MCF 10A (cell line): ENCODE measurements at regions not wholly inside any gene's neighbourhood (a gene's known extent, or its start where the extent isn't known, plus 50 kb on each side); places are given as distances from the start of the nearest gene placed in this dataset.

Experiments
- BruUV-seq: library from RNA; stranded (reverse); fragments of 400-500 nt; replicated peaks from 2 replicates; lab custom pipeline; 2021; lab: Mats Ljungman, UMichigan
- CTCF ChIA-PET: fragments of 300-600 bp; sonication (Branson Sonifier 250); formaldehyde crosslinking; extraction: SDS; loops from one replicate; lab custom pipeline; 2021; ENCODE audit warnings: antibody characterized with exemption, inconsistent platforms; lab: Yijun Ruan, JAX
- POLR2A ChIA-PET: fragments of 300-600, 350-650 bp; sonication (Branson Sonifier 250); formaldehyde crosslinking; extraction: SDS; loops from one replicate; lab custom pipeline; 2020; ENCODE audit warnings: antibody characterized with exemption, inconsistent platforms; lab: Yijun Ruan, JAX
- DNase-seq: peaks from one replicate; pipeline ENCODE4 v3.0.0-alpha.2; 2018; ENCODE audit not compliant: unreplicated experiment
- H3K27ac Mint-ChIP-seq: one replicate; pipeline ENCODE4 v1.8.0; 2022; ENCODE audit warnings: mild to moderate bottlenecking, low read depth, mixed read lengths; ENCODE audit not compliant: unreplicated experiment
- H3K27me3 Mint-ChIP-seq: one replicate; pipeline ENCODE4 v1.8.0; 2022; ENCODE audit warnings: mixed read lengths; ENCODE audit not compliant: insufficient read depth, unreplicated experiment
- H3K36me3 Mint-ChIP-seq: one replicate; pipeline ENCODE4 v1.8.0; 2022; ENCODE audit warnings: mild to moderate bottlenecking, moderate library complexity, mixed read lengths; ENCODE audit not compliant: insufficient read depth, unreplicated experiment
- H3K4me1 Mint-ChIP-seq: one replicate; pipeline ENCODE4 v1.8.0; 2022; ENCODE audit warnings: mixed read lengths; ENCODE audit not compliant: insufficient read depth, unreplicated experiment
- H3K4me3 Mint-ChIP-seq: one replicate; pipeline ENCODE4 v1.8.0; 2022; ENCODE audit warnings: mild to moderate bottlenecking, moderate library complexity, mixed read lengths; ENCODE audit not compliant: unreplicated experiment
- H3K9me3 Mint-ChIP-seq: one replicate; pipeline ENCODE4 v1.8.0; 2022; ENCODE audit warnings: mixed read lengths; ENCODE audit not compliant: unreplicated experiment
- intact Hi-C: fragments of 100-400 bp; cut with micrococcal nuclease; formaldehyde crosslinking; loops from 2 replicates; pipeline ENCODE4 v1.14.1; 2022
- TF ChIP-seq, protein P1 (sequence below): fragments of 200-600 bp; IDR thresholded peaks from one replicate; pipeline ENCODE4 v1.8.0; 2022; ENCODE audit warnings: antibody characterized with exemption, mild to moderate bottlenecking; ENCODE audit not compliant: unreplicated experiment

DNA sequence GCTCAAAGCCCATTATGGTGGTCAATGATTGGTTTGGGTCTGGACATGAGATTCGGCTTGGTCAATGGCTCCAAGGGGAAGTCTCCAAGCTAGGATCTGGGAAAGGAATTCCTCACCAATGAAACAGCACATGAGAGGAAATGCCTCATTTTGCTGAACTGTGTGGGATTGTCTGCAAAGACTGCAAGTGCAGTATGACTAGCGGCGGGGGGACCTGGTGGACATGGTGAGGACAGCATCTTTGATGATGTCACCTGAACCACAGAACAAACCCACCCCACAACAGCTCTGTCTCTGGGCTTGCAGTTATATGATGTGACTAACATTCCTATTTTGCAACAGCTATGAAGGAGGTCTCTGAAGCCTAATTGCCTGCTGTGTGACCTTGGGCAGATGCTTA is 50.6 kb upstream of the NKD1 start:
- Mint-ChIP-seq H3K4me3 (no peak overlapping the region), H3K4me1 (no peaks in the 10 kb centered on the region), H3K36me3 (no peaks in the 10 kb centered on the region), H3K27ac (no peak overlapping the region), H3K9me3 (no peaks in the 10 kb centered on the region), H3K27me3 (no peaks in the 10 kb centered on the region)
- ChIA-PET POLR2A (interaction anchor here (1.1 kb wide), 1 partner anchor 25 kb away, joined by 3 read pairs; no protein-coding TSS in a partner anchor), CTCF (no interaction called here)
- TF ChIP-seq, protein P1, sequence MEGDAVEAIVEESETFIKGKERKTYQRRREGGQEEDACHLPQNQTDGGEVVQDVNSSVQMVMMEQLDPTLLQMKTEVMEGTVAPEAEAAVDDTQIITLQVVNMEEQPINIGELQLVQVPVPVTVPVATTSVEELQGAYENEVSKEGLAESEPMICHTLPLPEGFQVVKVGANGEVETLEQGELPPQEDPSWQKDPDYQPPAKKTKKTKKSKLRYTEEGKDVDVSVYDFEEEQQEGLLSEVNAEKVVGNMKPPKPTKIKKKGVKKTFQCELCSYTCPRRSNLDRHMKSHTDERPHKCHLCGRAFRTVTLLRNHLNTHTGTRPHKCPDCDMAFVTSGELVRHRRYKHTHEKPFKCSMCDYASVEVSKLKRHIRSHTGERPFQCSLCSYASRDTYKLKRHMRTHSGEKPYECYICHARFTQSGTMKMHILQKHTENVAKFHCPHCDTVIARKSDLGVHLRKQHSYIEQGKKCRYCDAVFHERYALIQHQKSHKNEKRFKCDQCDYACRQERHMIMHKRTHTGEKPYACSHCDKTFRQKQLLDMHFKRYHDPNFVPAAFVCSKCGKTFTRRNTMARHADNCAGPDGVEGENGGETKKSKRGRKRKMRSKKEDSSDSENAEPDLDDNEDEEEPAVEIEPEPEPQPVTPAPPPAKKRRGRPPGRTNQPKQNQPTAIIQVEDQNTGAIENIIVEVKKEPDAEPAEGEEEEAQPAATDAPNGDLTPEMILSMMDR = no peak
- no peak for DNase-seq
- intact Hi-C loops = no loop called here
- BruUV-seq = no TSS peak

DNA sequence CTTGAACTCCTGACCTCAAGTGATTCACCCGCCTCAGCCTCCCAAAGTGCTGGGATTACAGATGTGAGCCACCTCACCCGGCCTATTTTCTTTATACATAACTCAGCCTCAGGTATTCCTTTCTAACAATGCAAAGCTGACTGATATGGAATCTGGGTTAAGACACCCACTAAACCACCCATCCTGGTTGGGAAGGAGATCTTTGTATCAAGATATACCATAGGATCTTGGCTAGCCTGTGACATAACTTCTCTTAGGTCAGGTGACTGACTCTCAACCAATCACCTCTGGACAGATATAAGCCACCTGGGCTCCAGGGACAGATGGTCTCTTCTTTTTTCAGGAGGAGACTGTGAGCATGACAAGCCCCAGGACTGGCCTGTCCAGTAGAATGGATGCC is 51.2 kb upstream of the NKD1 start:
- POLR2A ChIA-PET = interaction anchor here (0.5 to 1.1 kb wide), 2 partner anchors 16 to 25 kb away, joined by 3 read pairs; no protein-coding TSS in a partner anchor
- no TSS peak for BruUV-seq
- Mint-ChIP-seq H3K27me3 (no peaks in the 10 kb centered on the region), H3K9me3 (no peaks in the 10 kb centered on the region), H3K27ac (no peak overlapping the region), H3K4me1 (no peaks in the 10 kb centered on the region), H3K36me3 (no peaks in the 10 kb centered on the region), H3K4me3 (no peak overlapping the region)
- intact Hi-C loops = no loop called here
- CTCF ChIA-PET = no interaction called here
- DNase-seq = no peak
- TF ChIP-seq, protein P1 = no peak

DNA sequence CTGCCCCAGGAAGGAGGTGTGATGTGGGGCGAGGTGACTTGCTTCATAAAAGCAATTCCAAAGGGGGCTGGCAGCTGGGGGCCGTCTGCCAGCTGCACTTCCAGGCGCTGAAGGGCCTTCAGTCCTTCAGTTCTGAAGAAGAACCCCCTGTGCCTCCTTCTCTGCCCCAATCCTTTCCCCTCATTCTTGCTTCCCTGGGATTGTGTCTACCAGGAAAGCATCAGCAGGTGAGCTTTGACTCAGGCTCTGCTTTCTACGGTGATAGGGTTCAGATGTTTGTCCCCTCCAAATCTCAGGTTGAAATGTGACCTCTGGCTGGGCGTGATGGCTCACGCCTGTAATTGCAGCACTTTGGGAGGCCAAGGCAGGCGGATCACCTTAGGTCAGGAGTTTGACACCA is 52.5 kb upstream of the NKD1 start:
- DNase-seq = no peak
- H3K4me3 Mint-ChIP-seq = no peak overlapping the region
- ChIA-PET CTCF (interaction anchor here (0.7 kb wide), 1 partner anchor 66 kb away, joined by 3 read pairs; no protein-coding TSS in a partner anchor), POLR2A (interaction anchor here (0.6 kb wide), 1 partner anchor 77 kb away, joined by 3 read pairs; no protein-coding TSS in a partner anchor)
- no peaks in the 10 kb centered on the region for H3K36me3 Mint-ChIP-seq
- H3K27me3 Mint-ChIP-seq = no peaks in the 10 kb centered on the region
- no peaks in the 10 kb centered on the region for H3K4me1 Mint-ChIP-seq
- BruUV-seq = no TSS peak
- no peaks in the 10 kb centered on the region for H3K9me3 Mint-ChIP-seq
- intact Hi-C loops = no loop called here
- TF ChIP-seq, protein P1 = no peak
- no peak overlapping the region for H3K27ac Mint-ChIP-seq

DNA sequence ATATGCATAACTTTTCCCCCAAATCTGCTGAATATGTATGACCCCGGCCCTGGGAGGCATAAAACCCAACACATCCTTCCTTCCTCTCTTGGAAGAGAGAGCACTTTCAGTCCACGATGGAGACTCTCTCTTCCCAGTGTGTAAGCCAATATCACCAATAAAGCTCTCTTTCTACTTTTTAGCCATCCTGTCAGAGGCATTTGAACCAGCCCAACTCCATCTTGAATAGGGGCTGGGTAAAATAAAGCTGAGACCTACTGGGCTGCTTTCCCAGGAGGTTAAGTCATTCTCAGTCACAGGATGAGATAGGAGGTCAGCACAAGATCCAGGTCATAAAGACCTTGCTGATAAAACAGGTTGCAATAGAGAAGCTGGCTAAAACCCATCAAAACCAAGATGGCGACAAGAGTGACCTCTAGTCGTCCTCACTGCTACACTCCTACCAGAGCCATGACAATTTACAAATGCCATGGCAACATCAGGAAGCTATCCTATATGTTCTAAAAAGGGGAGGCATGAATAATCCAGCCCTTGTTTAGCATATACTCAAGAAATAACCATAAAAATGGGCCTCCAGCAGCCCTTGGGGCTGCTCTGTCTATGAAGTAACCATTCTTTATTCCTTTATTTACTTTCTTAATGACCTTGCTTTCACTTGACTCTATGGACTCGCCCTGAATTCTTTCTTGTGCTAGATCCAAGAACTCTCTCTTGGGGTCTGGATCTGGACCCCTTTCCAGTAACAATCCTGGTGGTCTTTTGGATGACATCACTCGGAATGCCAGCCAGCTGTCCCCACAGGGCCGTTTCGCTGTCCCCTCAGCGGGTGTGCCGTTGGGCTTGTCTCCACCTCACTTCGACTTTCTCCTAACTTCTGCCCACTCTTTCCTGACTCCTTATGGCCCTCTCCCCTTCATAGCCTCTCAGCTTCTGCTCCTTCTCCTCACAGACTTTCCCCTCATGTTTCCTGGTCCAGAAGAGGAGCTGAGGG is 53.4 kb upstream of the NKD1 start:
- H3K27me3 Mint-ChIP-seq = no peaks in the 10 kb centered on the region
- intact Hi-C loops = no loop called here
- TF ChIP-seq, protein P1 = no peak
- no peak for DNase-seq
- no peak overlapping the region for H3K4me3 Mint-ChIP-seq
- POLR2A ChIA-PET = interaction anchor here (0.6 to 1.1 kb wide), 2 partner anchors 23 to 76 kb away, joined by 3 read pairs; no protein-coding TSS in a partner anchor
- no TSS peak for BruUV-seq
- no peaks in the 10 kb centered on the region for H3K4me1 Mint-ChIP-seq
- CTCF ChIA-PET = interaction anchor here (0.7 kb wide), 1 partner anchor 67 kb away, joined by 3 read pairs; no protein-coding TSS in a partner anchor
- no peaks in the 10 kb centered on the region for H3K9me3 Mint-ChIP-seq
- no peaks in the 10 kb centered on the region for H3K36me3 Mint-ChIP-seq
- no peak overlapping the region for H3K27ac Mint-ChIP-seq
